ENCODE measurements at regions not wholly inside any gene's neighbourhood (a gene's known extent, or its start where the extent isn't known, plus 50 kb on each side); places are given as distances from the start of the nearest gene placed in this dataset.
"Not testable (repeated sequence)": the region's sequence is repeated elsewhere in the genome, so short reads cannot be mapped to it uniquely, and the experiment has no call there.

DNA sequence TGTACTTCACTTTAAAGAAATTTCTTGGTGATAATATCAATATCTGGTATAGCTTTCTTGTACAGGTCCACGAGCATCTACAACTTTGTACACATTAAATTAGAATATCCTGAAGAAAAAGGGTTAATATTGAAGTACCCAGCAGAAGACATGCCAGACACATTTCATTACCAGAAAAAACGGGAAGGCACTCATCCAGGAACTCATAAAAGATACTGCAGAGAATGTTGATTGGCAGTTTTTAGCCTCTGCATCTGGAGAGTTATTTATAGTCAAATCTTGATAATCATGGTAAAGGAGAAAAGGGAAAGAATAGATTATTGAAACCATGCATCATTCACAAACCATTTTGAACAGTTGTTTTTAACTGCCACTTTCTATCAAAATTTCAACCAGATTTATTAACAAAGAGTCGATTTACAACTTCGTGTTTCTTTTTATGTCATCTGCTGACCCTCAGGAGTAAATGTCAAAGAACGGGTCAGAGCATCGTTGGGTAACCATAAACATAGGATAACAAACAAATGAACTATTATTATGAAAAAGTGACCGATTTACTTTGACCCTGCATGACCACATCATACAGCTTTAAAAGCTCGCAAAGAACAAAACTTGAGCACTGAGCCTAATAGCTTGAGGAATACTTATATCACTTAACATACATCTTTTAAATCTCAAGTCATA is 229.2 kb upstream of the SGK1 start:
- DNase-seq: no peak

DNA sequence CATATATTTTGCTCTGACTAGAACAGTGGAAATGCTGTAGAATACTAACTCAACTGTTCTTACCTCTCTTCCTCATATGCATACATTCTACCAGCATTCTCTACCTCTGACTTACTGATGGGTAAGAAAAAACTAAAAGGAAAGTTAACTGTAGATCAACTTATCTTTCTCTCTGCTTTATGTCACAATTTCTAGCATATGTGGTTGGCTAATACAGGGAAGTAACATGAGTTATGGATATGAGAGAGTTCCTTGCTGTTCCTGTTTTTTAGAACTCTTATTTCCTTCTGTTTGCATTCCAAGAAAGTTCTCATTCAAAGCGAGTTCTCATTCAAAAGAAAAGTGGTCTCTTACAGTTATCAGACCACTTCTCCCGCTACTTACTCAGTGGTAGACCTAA is 226.8 kb upstream of the SGK1 start:
- DNase-seq: no peak

GRCh38 chr6:134543128-134543527 is 225.2 kb upstream of the SGK1 start:
- DNase-seq: no peak

DNA sequence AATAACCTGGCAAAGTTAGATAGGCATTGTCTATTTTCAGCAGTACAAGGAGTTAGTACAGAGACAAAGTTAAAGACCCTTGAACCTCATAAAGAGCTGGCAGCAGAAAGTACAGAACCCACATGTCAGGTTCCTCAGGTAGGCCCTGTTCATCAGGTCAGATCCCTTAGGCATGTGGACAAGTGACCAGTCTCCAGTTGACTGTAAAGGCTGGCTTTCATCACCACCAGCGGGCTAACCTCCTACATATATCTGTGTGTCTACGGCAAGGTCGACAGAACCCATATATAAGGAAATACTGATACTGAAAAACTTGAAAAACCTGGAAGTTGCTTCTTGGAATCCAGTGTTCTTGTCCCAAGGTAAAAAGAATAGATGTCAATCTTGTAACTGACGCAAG is 223.1 kb upstream of the SGK1 start:
- DNase-seq: no peak

GRCh38 chr6:134539865-134540323 is 222.0 kb upstream of the SGK1 start:
- DNase-seq: no peak

GRCh38 chr6:134537765-134538164 is 219.9 kb upstream of the SGK1 start:
- DNase-seq: not testable (repeated sequence)

DNA sequence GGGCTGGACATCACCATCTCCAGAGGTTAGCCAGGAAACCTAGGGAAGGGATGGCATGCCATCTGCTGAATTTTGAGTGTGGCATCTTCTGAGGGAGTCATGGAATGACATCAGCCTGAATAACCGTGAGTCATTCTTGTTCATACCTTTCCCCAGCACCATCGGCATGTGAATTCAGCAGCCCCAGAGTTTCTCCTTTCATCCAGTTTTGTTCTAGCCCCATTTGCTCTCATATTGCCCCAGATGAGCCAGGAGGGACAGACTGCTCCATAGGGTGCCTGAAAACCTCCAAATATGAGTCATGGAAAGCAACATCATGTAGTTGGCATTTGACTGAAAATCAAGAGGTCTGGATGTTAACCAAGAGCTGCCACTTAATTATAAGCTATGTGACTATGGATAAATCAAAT is 219.2 kb upstream of the SGK1 start:
- DNase-seq: peak; percentile 89

GRCh38 chr6:134535831-134536230 is 217.9 kb upstream of the SGK1 start:
- no peak for DNase-seq

DNA sequence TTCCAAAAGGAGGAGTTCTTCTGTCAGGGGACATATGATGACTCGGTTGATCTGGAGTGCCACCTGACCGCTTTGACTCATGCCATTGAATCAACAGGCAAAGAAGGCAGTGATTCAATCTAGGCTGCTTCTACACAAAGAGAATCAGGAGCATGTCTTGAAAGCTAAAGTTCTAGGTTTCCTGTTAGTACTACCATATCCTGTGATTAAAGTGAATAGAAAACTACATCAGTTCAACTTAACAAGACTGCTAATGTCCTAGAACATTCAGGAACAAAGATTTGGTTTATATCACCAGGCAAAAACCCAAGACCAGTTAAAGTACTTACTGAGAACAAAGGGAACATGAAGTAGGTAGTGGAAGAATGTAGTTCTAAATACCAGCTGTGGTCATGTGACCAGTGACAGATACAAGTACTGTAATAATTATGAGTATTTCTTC is 216.8 kb upstream of the SGK1 start:
- DNase-seq: no peak

DNA sequence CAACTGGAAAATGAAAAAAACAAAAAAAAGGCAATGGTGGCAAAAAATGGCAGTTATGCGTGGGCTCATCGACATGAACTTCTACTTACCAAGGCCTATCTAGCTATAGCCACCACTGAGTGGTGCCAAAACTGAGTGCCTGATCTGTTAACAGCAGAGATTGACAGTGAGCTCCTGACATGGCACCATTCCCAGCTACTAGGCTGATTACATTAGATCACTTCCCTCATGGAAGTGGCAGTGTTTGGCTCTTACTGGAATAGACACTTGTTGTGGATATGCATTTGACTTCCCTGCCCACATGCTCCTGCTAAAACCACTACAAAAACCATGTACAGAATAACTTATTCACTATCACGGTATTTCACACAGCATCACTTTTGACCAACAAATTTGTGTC is 216.1 kb upstream of the SGK1 start:
- DNase-seq: no peak

- no peak for DNase-seq
Observed at GRCh38 chr6:134532694-134533624, 215.0 kb upstream of the SGK1 start.

DNA sequence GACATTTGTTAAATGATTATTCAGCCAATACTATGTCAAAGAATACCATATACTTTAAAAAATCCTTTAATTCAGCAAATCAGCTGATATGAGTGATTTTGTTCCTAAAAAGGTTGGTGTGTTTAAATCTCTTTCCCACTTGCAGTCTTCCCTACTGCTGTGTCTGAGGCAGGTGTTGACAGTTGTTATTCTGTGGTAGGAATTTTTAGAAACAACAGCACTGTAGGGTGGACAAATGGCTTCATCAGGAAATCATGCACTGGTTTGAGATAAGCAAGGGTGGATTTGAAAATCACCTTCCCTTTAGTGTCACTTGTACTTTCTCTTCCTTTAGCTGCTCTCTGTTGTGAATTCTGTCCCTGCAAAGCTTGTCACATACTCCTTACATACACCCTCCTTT is 213.7 kb upstream of the SGK1 start:
- no peak for DNase-seq

GRCh38 chr6:134531188-134531551 is 213.3 kb upstream of the SGK1 start:
- DNase-seq: no peak

GRCh38 chr6:134529921-134530320 is 212.0 kb upstream of the SGK1 start:
- DNase-seq: no peak

DNA sequence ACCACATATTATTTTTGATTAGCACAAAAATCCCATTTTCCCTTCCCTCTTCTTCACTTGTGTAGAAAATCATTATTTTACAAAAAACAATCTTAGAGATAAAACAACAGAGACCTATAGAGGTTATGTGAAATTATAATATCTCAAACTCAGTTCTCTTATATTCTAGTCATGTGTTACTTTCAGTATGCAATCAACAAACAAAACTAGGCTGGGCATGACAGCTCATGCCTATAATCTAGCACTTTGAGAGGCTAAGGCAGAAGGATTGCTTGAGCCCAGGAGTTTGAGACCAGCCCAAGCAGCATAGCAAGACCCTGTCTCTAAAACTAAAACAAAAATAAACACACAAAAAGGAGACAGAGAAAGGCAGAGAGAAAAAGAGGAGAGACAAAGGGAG is 211.4 kb upstream of the SGK1 start:
- DNase-seq: no peak

DNA sequence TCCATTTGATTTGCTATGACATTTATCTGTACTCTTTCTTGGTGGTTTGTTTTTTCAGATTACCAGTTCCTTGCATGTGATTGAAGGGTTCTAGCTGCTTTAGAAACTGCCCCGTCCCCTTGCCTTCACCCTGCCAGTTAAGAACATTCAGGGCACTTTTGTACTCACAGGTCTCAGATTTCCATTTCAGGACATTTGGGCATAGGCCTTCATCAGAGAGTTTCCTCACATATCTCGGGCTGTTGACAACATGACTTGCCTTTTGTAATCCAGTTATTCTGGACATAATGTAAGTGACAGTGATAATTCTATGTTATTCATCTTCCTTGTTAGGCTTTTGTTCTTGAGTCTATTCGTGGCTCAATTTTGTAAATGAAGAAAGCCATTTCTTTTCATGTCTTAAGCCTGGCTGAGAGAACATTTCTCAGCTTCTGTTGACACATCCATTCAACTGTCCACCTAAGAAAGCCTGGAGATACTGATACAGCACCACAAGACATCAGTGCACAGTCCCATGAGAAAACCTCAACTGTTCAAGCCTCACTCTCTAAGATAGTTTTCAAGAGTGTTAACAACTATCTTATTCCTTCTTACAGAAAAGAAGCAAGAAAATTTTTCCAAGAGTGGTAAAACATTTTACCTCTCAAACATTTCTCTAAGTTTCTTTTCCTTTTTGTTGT is 209.3 kb upstream of the SGK1 start:
- DNase-seq: no peak

- no peak for DNase-seq
Observed at GRCh38 chr6:134525190-134525868, 207.4 kb upstream of the SGK1 start.

GRCh38 chr6:134523903-134524650 is 206.2 kb upstream of the SGK1 start:
- no peak for DNase-seq

GRCh38 chr6:134523051-134523450 is 205.1 kb upstream of the SGK1 start:
- DNase-seq: no peak

GRCh38 chr6:134521116-134521501 is 203.2 kb upstream of the SGK1 start:
- DNase-seq: no peak

GRCh38 chr6:134520181-134521115 is 202.5 kb upstream of the SGK1 start:
- DNase-seq: no peak

Data from SW 1271 (cell line).